T-helper 1 cell treated with Interleukin-12 subunit alpha and Interleukin-12 subunit beta and Interleukin-4 antibody, amounts not matched to agents 30 μg/mL and 1 μg/mL, for 36 hours (primary cell): ENCODE measurements at regions not wholly inside any gene's neighbourhood (a gene's known extent, or its start where the extent isn't known, plus 50 kb on each side); places are given as distances from the start of the nearest gene placed in this dataset.

Experiments
- H3K27ac Mint-ChIP-seq: one replicate; pipeline ENCODE4 v1.8.0; 2021; ENCODE audit warnings: mild to moderate bottlenecking, mixed read lengths
- H3K27me3 Mint-ChIP-seq: one replicate; pipeline ENCODE4 v1.8.0; 2021; ENCODE audit warnings: low read depth, mixed read lengths
- H3K36me3 Mint-ChIP-seq: one replicate; pipeline ENCODE4 v1.8.0; 2021; ENCODE audit warnings: low read depth, mixed read lengths
- H3K4me1 Mint-ChIP-seq: one replicate; pipeline ENCODE4 v1.8.0; 2021; ENCODE audit warnings: low read depth, mixed read lengths
- H3K4me3 Mint-ChIP-seq: one replicate; pipeline ENCODE4 v1.8.0; 2021; ENCODE audit warnings: mild to moderate bottlenecking, moderate library complexity, mixed read lengths
- H3K9me3 Mint-ChIP-seq: one replicate; pipeline ENCODE4 v1.8.0; 2021; ENCODE audit warnings: mixed read lengths

- Mint-ChIP-seq H3K4me1 (no peaks in the 10 kb centered on the region), H3K4me3 (no peak overlapping the region), H3K36me3 (no peaks in the 10 kb centered on the region), H3K27ac (no peak overlapping the region), H3K9me3 (no peaks in the 10 kb centered on the region), H3K27me3 (no peaks in the 10 kb centered on the region)
Observed at GRCh38 chr12:115416869-115417268, 732.9 kb upstream of the TBX3 start.

GRCh38 chr12:115413626-115414025, 729.7 kb upstream of the TBX3 start:
- Mint-ChIP-seq H3K4me1 (no peaks in the 10 kb centered on the region), H3K36me3 (no peaks in the 10 kb centered on the region), H3K9me3 (no peaks in the 10 kb centered on the region), H3K4me3 (no peak overlapping the region), H3K27me3 (no peaks in the 10 kb centered on the region), H3K27ac (no peak overlapping the region)

- no peaks in the 10 kb centered on the region for H3K4me1 Mint-ChIP-seq
- no peaks in the 10 kb centered on the region for H3K9me3 Mint-ChIP-seq
- no peaks in the 10 kb centered on the region for H3K36me3 Mint-ChIP-seq
- no peak overlapping the region for H3K27ac Mint-ChIP-seq
- H3K4me3 Mint-ChIP-seq = no peak overlapping the region
- H3K27me3 Mint-ChIP-seq = no peaks in the 10 kb centered on the region
Observed at GRCh38 chr12:115412831-115413230, 728.9 kb upstream of the TBX3 start.

- H3K4me3 Mint-ChIP-seq = no peak overlapping the region
- H3K9me3 Mint-ChIP-seq = no peaks in the 10 kb centered on the region
- H3K36me3 Mint-ChIP-seq = no peaks in the 10 kb centered on the region
- H3K4me1 Mint-ChIP-seq = no peaks in the 10 kb centered on the region
- H3K27ac Mint-ChIP-seq = no peak overlapping the region
- no peaks in the 10 kb centered on the region for H3K27me3 Mint-ChIP-seq
Observed at GRCh38 chr12:115411121-115411520, 727.1 kb upstream of the TBX3 start.

GRCh38 chr12:115408642-115409041, 724.7 kb upstream of the TBX3 start:
- Mint-ChIP-seq H3K27me3 (no peaks in the 10 kb centered on the region), H3K4me1 (no peaks in the 10 kb centered on the region), H3K27ac (no peak overlapping the region), H3K36me3 (no peaks in the 10 kb centered on the region), H3K4me3 (no peak overlapping the region), H3K9me3 (peaks cover under 1% of the 10 kb centered on the region)

- no peak overlapping the region for H3K4me3 Mint-ChIP-seq
- no peaks in the 10 kb centered on the region for H3K27me3 Mint-ChIP-seq
- peaks cover 5% of the 10 kb centered on the region for H3K9me3 Mint-ChIP-seq
- no peaks in the 10 kb centered on the region for H3K36me3 Mint-ChIP-seq
- no peak overlapping the region for H3K27ac Mint-ChIP-seq
- H3K4me1 Mint-ChIP-seq = no peaks in the 10 kb centered on the region
Observed at GRCh38 chr12:115407723-115408122, 723.7 kb upstream of the TBX3 start.

- Mint-ChIP-seq H3K4me3 (no peak overlapping the region), H3K4me1 (no peaks in the 10 kb centered on the region), H3K36me3 (no peaks in the 10 kb centered on the region), H3K9me3 (peaks cover 5% of the 10 kb centered on the region), H3K27me3 (no peaks in the 10 kb centered on the region), H3K27ac (no peak overlapping the region)
Observed at GRCh38 chr12:115407036-115407435, 723.1 kb upstream of the TBX3 start.

GRCh38 chr12:115405471-115405860, 721.5 kb upstream of the TBX3 start:
- no peaks in the 10 kb centered on the region for H3K27me3 Mint-ChIP-seq
- no peaks in the 10 kb centered on the region for H3K36me3 Mint-ChIP-seq
- peaks cover 5% of the 10 kb centered on the region for H3K9me3 Mint-ChIP-seq
- no peaks in the 10 kb centered on the region for H3K4me1 Mint-ChIP-seq
- H3K27ac Mint-ChIP-seq = no peak overlapping the region
- H3K4me3 Mint-ChIP-seq = no peak overlapping the region

- Mint-ChIP-seq H3K27ac (no peak overlapping the region), H3K4me1 (no peaks in the 10 kb centered on the region)
Observed at GRCh38 chr12:115404761-115405470, 720.9 kb upstream of the TBX3 start.

GRCh38 chr12:115403689-115404088, 719.7 kb upstream of the TBX3 start:
- Mint-ChIP-seq H3K9me3 (peaks cover 9% of the 10 kb centered on the region), H3K27me3 (no peaks in the 10 kb centered on the region), H3K36me3 (no peaks in the 10 kb centered on the region), H3K27ac (no peak overlapping the region), H3K4me1 (no peaks in the 10 kb centered on the region), H3K4me3 (no peak overlapping the region)

More at GRCh38 chr12:115404761-115405470, 720.9 kb upstream of the TBX3 start:
- no peaks in the 10 kb centered on the region for H3K27me3 Mint-ChIP-seq
- H3K4me3 Mint-ChIP-seq = no peak overlapping the region
- H3K36me3 Mint-ChIP-seq = no peaks in the 10 kb centered on the region
- peaks cover 5% of the 10 kb centered on the region for H3K9me3 Mint-ChIP-seq

GRCh38 chr12:115403253-115403652, 719.3 kb upstream of the TBX3 start:
- no peak overlapping the region for H3K4me3 Mint-ChIP-seq
- no peaks in the 10 kb centered on the region for H3K4me1 Mint-ChIP-seq
- no peaks in the 10 kb centered on the region for H3K36me3 Mint-ChIP-seq
- H3K9me3 Mint-ChIP-seq = peaks cover 9% of the 10 kb centered on the region
- H3K27me3 Mint-ChIP-seq = no peaks in the 10 kb centered on the region
- no peak overlapping the region for H3K27ac Mint-ChIP-seq

GRCh38 chr12:115402443-115403180, 718.6 kb upstream of the TBX3 start:
- Mint-ChIP-seq H3K27ac (no peak overlapping the region), H3K4me1 (no peaks in the 10 kb centered on the region), H3K27me3 (no peaks in the 10 kb centered on the region), H3K4me3 (no peak overlapping the region), H3K9me3 (peaks cover 12% of the 10 kb centered on the region), H3K36me3 (no peaks in the 10 kb centered on the region)

GRCh38 chr12:115401761-115402160, 717.8 kb upstream of the TBX3 start:
- Mint-ChIP-seq H3K4me1 (no peaks in the 10 kb centered on the region), H3K36me3 (no peaks in the 10 kb centered on the region), H3K27me3 (no peaks in the 10 kb centered on the region), H3K27ac (no peak overlapping the region), H3K9me3 (peaks cover 20% of the 10 kb centered on the region), H3K4me3 (no peak overlapping the region)

- Mint-ChIP-seq H3K4me1 (no peaks in the 10 kb centered on the region), H3K27me3 (no peaks in the 10 kb centered on the region), H3K4me3 (no peak overlapping the region), H3K9me3 (peaks cover 26% of the 10 kb centered on the region), H3K36me3 (no peaks in the 10 kb centered on the region), H3K27ac (no peak overlapping the region)
Observed at GRCh38 chr12:115400011-115400410, 716.0 kb upstream of the TBX3 start.

GRCh38 chr12:115398311-115398781, 714.4 kb upstream of the TBX3 start:
- Mint-ChIP-seq H3K27ac (no peak overlapping the region), H3K4me1 (no peaks in the 10 kb centered on the region), H3K27me3 (no peaks in the 10 kb centered on the region), H3K4me3 (no peak overlapping the region), H3K9me3 (peaks cover 23% of the 10 kb centered on the region), H3K36me3 (no peaks in the 10 kb centered on the region)
